ENCODE measurements at regions not wholly inside any gene's neighbourhood (a gene's known extent, or its start where the extent isn't known, plus 50 kb on each side); places are given as distances from the start of the nearest gene placed in this dataset.

- no peak for DNase-seq (ENCODE audit: low spot score)
- H3K4me3 ChIP-seq = no peak overlapping the region
- no peak for TF ChIP-seq CTCF (IDR thresholded peaks at IDR 0.05)
- no peak overlapping the region for H3K27ac ChIP-seq
Observed at GRCh38 chr9:23160952-23161469, 665.0 kb downstream of the ELAVL2 start.

GRCh38 chr9:23162789-23163188 lies 663.3 kb downstream of the ELAVL2 start:
- TF ChIP-seq CTCF (IDR thresholded peaks at IDR 0.05) = no peak
- H3K4me3 ChIP-seq = no peak overlapping the region
- no peak overlapping the region for H3K27ac ChIP-seq
- DNase-seq (ENCODE audit: low spot score) = no peak

GRCh38 chr9:23171479-23171878 lies 654.6 kb downstream of the ELAVL2 start:
- DNase-seq (ENCODE audit: low spot score) = no peak
- TF ChIP-seq CTCF (IDR thresholded peaks at IDR 0.05) = no peak
- Histone ChIP-seq H3K27ac (no peak overlapping the region), H3K4me3 (no peak overlapping the region)

GRCh38 chr9:23172206-23172605 lies 653.8 kb downstream of the ELAVL2 start:
- Histone ChIP-seq H3K27ac (no peak overlapping the region), H3K4me3 (no peak overlapping the region)
- no peak for TF ChIP-seq CTCF (IDR thresholded peaks at IDR 0.05)
- no peak for DNase-seq (ENCODE audit: low spot score)

GRCh38 chr9:23172979-23173637 lies 652.9 kb downstream of the ELAVL2 start:
- no peak for TF ChIP-seq CTCF (IDR thresholded peaks at IDR 0.05)
- no peak for DNase-seq (ENCODE audit: low spot score)
- no peak overlapping the region for H3K4me3 ChIP-seq

GRCh38 chr9:23194281-23194680 lies 631.8 kb downstream of the ELAVL2 start:
- Histone ChIP-seq H3K27ac (no peak overlapping the region), H3K4me3 (no peak overlapping the region)
- TF ChIP-seq CTCF (IDR thresholded peaks at IDR 0.05) = no peak
- DNase-seq (ENCODE audit: low spot score) = no peak

More at GRCh38 chr9:23172979-23173637, 652.9 kb downstream of the ELAVL2 start:
- no peak overlapping the region for H3K27ac ChIP-seq

- no peak for TF ChIP-seq CTCF (IDR thresholded peaks at IDR 0.05)
- no peak overlapping the region for H3K27ac ChIP-seq
- no peak overlapping the region for H3K4me3 ChIP-seq
- no peak for DNase-seq (ENCODE audit: low spot score)
Observed at GRCh38 chr9:23215688-23216087, 610.4 kb downstream of the ELAVL2 start.
